ENCODE measurements at regions not wholly inside any gene's neighbourhood (a gene's known extent, or its start where the extent isn't known, plus 50 kb on each side); places are given as distances from the start of the nearest gene placed in this dataset.
A peak's percentile ranks its signal among the peaks of the same experiment; 100 is the strongest.

DNA sequence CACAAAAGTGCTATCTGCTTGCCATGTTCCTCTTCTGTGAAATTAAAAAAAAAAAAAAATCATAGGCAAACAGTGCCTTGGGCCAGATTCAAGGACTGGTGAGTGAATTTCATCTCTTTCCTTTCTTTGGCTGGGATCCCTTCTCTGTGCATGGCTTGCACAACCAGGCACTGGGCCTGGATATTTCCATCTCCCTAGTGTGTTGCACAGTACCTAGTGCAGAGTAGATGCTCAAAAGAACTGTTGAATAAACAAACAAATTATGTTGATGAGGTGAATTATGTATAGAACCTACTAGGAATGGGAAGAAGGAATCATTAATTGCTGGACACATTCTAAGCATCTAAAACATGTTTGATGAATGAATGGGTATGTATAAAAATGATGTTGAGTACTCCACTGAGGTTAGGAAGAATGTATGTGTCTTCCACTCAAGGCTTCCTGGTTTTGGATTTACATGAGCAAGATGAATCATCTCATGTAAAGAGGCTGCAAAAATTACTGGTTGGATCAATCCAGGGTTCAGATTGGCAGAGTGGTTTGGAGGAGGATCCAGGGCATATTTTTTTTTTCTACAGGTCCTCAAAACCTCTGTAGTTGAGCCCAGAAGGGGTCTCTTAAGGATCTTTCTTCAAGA, 93.2 kb downstream of the EMP1 start:
- DNase-seq = peak in 2 of 3 donors; percentile 13

DNA sequence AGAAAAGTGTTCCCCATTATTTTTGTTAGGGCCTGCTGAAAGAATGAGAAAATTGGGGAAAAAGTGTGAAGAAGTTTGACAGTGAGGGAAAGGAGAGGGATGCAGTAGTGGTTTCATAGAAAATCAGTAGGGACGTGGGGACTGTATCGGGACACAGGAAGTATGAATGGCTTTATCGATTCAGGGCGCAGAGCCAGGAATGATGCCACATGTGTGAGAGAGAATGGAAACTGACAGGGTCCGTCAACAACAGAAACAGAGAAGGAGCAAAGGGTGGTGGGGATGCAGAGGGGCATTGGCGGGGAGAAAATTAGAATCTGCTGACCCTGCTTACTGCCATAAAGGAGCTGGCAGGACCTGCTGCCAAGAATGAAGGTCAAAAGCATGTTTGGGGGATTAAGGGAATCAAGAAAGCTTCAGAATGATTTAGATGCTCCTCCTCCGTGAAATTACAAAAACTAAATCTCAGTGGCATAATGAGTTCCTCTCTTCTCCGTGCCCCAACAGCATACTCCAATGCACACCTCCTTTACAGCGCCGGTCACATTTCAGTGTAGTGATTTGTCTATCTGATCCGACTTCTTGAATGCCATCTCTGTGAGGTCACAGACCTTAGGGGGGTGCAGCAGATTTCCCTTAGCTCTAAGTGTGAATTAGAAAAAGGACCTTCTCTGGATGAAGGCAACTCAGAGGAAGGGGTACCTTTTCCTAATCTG, 92.6 kb downstream of the EMP1 start:
- peak in 2 of 3 donors; percentile 16 for DNase-seq

DNA sequence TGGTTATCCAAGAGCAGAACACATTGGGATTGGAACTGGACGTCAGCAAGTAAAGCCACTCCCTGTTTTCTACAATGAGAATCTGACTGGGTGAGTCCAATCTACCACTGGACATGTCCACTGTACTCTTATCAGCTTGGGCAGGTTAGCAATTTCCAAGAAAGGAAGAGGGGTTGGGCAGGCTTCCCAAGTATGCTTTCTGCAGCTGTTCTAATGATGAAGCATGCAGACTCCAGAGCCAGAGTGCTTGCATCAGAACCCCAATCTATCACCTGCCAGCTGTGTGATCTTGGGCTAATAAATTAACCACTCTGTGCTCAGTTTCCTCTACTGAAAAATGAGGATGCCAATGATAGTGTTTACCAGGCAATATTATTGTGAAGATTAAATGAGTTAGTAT, 92.0 kb downstream of the EMP1 start:
- peak in 2 of 3 donors; percentile 10 to 20 for DNase-seq

DNA sequence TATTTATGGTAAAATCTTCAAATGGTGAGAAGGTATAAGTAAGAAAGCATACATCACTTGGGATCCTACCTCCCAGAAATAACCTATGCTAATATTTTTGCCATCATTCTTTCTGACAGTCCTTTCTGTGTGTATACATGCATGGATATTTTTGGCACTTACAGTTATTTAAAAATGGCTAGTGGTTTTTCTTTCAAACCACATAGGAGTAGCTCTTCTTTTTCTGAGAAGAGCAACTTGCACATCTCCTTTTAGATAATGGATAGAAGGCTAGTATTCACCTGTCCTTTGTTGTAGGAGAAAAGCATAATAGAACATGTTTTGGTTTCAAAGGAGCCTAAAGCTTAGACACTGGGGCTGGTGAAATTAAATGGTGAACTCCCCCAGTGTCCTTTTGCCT, 87.3 kb downstream of the EMP1 start:
- no peak for DNase-seq

DNA sequence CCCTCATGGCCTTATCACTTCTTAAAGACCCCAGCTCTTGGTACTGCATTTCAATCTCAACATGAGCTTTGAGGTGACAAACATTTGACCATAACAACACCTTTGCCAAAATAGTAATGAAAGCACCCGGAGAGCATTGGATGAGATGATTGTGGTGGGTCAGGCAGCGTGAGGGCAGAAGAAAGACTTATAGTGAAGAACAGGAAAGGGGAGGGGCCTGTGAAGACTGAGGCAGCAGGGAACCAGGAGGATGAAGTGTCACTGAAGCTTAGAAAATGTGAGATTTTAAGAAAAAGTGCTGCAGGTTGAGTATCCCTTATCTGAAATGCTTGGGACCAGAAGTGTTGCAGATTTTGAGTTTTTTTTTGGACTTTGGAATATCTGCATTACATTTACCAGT, 86.3 kb downstream of the EMP1 start:
- DNase-seq = no peak

DNA sequence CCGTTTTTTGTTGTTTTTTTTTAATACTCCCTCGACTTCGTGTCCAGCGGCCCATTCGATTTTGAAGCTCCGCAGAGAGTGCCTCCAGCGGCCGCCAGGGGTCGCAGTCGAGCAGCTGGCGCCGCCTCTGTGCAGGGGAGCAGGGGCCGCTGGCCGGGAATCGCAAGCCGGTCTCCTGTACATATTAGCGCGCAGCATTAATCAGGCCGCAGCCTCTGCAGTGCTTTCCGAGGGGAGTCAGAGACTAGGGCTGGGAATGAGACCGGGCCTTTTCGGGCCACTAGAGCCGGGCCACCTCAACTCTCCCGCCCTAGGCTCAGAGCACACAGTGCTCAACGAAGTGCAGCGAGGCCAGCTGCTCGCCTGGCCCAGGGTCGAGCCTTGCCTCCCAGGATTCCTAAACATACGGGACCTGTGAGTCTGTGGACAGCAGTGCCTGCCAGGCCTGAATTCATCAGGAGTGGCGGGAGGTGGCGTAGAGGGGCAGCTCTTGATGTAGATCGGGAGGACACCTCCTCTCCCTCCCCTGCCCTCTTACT, 81.8 kb downstream of the EMP1 start:
- DNase-seq = peak; percentile 68 to 92 (median 86)

DNA sequence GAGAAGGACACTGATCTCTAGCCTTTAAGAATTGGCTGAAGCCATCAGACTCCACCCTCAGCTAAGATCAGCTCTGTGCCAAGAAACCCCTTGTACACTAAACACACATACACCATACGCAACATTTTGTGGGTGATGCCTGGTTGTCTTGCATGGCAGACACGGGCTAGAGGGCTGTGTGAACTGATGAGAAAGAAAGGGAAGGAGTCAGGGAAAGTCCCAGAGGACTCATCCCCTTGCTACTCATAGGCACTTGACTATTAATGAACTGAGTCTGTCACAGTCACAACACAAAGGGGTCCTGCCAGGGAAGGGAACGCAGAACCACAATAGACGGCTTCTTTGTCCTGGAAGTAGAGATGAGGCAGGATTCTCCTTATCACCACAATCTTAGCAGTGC, 80.8 kb downstream of the EMP1 start:
- peak in 1 of 3 donors; percentile 13 for DNase-seq

DNA sequence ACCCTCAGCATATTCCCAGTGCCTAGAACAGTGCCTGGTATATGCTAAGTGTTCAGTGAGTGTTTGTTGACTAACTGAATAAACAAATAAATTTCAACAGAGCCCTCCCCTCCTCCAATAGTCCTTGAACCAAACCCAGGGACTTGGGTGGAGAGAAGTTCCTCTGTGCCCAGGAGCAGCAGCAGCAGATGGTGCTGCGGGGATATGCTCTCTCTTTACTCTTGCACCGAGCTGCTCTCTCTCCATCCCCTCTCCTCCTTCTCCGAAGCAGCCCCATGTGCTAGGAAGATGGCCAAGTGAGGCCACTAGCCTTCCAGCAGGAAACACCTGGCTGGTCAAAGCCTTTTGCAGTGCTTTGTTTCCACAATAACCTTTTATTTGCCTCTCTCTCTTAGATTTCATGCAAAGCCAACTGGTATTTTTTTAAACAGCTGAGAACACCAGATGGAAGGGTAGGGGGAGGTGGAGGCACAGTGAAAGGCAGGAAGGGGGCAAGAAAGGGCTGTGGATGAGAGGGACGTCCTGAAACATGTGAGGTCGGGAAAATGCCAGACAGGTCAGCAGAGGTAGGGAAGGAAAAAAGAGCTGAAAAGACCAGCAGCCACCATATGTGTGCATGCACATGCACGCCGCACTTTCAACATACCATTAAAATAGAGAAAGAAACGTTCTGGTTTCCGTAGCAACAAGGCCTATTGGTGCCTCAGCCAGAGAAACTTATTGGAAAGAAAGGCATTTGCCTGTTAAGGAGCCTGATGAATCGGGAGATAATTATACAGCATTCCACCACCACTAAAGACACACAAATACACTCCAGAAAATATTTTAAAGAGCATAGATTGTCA, 78.9 kb downstream of the EMP1 start:
- peak in 1 of 3 donors; percentile 78 for DNase-seq

DNA sequence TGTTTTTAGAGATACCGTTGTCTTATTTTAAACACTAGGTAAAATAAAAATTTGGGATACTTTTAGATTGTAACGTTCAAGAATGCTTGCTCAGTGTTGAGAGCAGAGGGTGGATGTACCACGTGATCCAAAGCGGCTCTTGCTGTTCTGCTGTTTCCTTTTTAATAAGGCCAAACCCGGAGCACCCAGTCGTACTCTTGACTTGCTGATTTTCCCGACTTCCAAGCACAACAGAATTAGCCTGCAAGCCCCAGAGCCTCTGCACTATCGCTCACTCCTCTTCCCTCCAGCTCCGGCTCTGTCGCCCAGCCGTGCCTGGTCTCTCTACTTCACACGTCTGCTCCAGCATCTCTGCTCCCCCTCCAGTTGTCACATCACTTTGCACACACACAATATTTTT, 77.3 kb downstream of the EMP1 start:
- peak in 1 of 3 donors; percentile 18 for DNase-seq

DNA sequence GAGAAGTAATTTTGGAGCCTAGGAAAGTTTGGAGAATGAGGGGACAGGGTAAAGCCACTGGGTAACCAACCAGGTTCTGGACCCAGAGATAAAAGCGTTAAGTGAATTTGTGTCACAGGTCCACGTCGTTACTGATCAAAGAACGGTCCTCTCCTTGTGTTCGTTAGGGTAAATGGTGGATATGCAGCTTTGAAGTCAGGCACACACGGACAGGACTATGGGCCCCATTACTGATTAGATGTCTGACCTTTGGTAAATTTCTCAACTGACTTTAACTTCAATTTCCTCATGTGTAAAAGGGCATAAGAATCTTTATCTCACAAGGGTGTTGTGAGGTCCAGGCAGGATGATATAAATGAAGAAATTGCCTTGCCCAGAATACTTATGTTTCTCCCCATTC, 76.6 kb downstream of the EMP1 start:
- DNase-seq = no peak

DNA sequence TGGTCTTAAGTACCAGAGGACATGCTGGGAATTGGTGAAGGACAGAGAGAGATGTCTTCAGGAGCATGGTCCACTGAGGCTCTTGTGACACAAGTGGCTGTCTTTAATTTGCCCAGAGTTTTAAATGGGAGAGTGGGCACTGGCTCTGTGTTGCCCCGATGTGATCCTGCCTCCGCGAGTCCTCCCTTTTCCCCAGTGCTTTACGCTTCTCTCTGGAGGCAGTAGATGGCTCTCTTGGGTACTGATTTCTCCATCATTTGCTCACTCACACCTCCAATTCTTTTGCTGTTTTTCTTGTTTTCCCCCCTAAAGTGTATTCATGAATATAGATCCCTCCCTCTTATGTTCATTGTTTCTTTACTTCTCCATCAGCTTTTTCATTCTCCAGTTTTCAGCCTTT, 74.3 kb downstream of the EMP1 start:
- no peak for DNase-seq

All from muscle of back (tissue), 3 donors.